Activated gamma-delta T cell treated with Interleukin-2 at 50 U/mL for 16 hours (primary cell): ENCODE measurements at regions not wholly inside any gene's neighbourhood (a gene's known extent, or its start where the extent isn't known, plus 50 kb on each side); places are given as distances from the start of the nearest gene placed in this dataset.

Source experiments
- DNase-seq: peaks from one replicate; pipeline ENCODE4 v3.0.0-alpha.2; 2020

GRCh38 chr3:144079634-144080033 lies 108.0 kb downstream of the DIPK2A start:
- no peak for DNase-seq

GRCh38 chr3:144084929-144085328 lies 113.3 kb downstream of the DIPK2A start:
- DNase-seq: no peak

- DNase-seq: no peak
Observed at GRCh38 chr3:144085964-144086363, 114.3 kb downstream of the DIPK2A start.

GRCh38 chr3:144096016-144096415 lies 124.4 kb downstream of the DIPK2A start:
- DNase-seq: no peak

GRCh38 chr3:144097163-144097562 lies 125.5 kb downstream of the DIPK2A start:
- DNase-seq: no peak

GRCh38 chr3:144098691-144099090 lies 127.1 kb downstream of the DIPK2A start:
- no peak for DNase-seq

GRCh38 chr3:144102421-144102820 lies 130.8 kb downstream of the DIPK2A start:
- no peak for DNase-seq

- no peak for DNase-seq
Observed at GRCh38 chr3:144104186-144104585, 132.6 kb downstream of the DIPK2A start.

GRCh38 chr3:144104679-144105078 lies 133.1 kb downstream of the DIPK2A start:
- DNase-seq: no peak

- DNase-seq: no peak
Observed at GRCh38 chr3:144105542-144105941, 133.9 kb downstream of the DIPK2A start.

GRCh38 chr3:144106970-144107369 lies 135.3 kb downstream of the DIPK2A start:
- DNase-seq: no peak

GRCh38 chr3:144107923-144108322 lies 136.3 kb downstream of the DIPK2A start:
- no peak for DNase-seq

GRCh38 chr3:144109944-144110343 lies 138.3 kb downstream of the DIPK2A start:
- no peak for DNase-seq

GRCh38 chr3:144112036-144112435 lies 140.4 kb downstream of the DIPK2A start:
- no peak for DNase-seq

GRCh38 chr3:144112437-144112836 lies 140.8 kb downstream of the DIPK2A start:
- DNase-seq: no peak

- no peak for DNase-seq
Observed at GRCh38 chr3:144114767-144115166, 143.1 kb downstream of the DIPK2A start.

GRCh38 chr3:144119633-144120032 lies 148.0 kb downstream of the DIPK2A start:
- DNase-seq: no peak

- no peak for DNase-seq
Observed at GRCh38 chr3:144121661-144122060, 150.0 kb downstream of the DIPK2A start.

- no peak for DNase-seq
Observed at GRCh38 chr3:144127014-144127413, 155.4 kb downstream of the DIPK2A start.

GRCh38 chr3:144127700-144128099 lies 156.1 kb downstream of the DIPK2A start:
- DNase-seq: no peak

- peak; percentile 4 for DNase-seq
Observed at GRCh38 chr3:144128108-144128892, 156.7 kb downstream of the DIPK2A start.

GRCh38 chr3:144129536-144130214 lies 158.1 kb downstream of the DIPK2A start:
- no peak for DNase-seq

GRCh38 chr3:144141074-144141473 lies 169.5 kb downstream of the DIPK2A start:
- no peak for DNase-seq

- DNase-seq: no peak
Observed at GRCh38 chr3:144141496-144141895, 169.9 kb downstream of the DIPK2A start.
